GM21528 (cell line): ENCODE measurements at regions not wholly inside any gene's neighbourhood (a gene's known extent, or its start where the extent isn't known, plus 50 kb on each side); places are given as distances from the start of the nearest gene placed in this dataset.

Experiments
- ATAC-seq: cut with Tn5 transposase; IDR thresholded peaks from one replicate; pipeline ENCODE4 v1.9.1; 2021; ENCODE audit warnings: mild to moderate bottlenecking, moderate library complexity; ENCODE audit not compliant: unreplicated experiment, low FRiP score

DNA sequence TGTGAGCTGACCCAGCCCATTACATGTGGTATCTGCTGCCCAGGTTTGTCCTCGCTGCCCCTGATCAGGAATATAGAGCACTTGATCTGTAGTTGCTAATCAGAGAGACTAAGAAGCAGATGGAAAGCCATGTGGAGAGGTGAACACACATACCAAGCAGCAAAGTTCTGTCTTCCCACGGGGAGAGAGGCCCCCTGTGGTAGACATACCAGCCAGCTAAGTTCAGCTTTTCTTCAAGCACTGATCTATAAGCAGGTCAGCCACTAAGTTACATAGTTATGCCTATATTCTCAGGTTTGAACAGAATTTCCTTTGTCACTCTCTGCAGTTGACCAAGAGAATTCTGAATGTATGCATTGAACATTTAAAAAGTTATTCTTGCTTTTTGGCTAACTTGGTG, 76.4 kb downstream of the DDX3Y start:
- ATAC-seq, result no peak

DNA sequence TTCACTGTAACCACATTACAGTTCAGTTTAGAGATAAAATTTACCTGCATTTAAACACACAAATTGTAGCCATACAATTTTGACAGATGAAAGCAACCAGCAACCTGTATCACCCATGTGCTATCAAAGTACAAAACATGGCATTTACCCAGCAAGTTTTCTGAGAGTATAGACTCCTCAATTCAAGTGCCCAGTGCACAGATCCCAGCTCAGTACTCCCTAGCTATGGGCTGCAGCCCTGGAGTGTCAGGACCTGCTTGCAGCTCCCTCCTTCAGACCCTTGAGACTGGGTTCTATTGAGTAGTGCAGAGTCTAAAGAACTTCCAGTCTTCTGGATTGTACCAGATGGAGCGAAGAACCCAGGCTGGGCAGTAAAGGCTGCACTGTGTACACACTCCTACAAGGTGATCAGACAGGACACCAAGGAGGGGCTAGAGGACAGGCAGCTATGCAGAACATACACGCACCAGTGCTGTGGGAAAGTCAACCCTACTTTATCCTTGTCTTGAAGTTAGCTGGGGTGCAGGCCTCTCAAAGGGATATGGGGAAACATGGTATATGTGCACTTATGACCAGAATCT, 77.7 kb downstream of the DDX3Y start:
- no peak for ATAC-seq

DNA sequence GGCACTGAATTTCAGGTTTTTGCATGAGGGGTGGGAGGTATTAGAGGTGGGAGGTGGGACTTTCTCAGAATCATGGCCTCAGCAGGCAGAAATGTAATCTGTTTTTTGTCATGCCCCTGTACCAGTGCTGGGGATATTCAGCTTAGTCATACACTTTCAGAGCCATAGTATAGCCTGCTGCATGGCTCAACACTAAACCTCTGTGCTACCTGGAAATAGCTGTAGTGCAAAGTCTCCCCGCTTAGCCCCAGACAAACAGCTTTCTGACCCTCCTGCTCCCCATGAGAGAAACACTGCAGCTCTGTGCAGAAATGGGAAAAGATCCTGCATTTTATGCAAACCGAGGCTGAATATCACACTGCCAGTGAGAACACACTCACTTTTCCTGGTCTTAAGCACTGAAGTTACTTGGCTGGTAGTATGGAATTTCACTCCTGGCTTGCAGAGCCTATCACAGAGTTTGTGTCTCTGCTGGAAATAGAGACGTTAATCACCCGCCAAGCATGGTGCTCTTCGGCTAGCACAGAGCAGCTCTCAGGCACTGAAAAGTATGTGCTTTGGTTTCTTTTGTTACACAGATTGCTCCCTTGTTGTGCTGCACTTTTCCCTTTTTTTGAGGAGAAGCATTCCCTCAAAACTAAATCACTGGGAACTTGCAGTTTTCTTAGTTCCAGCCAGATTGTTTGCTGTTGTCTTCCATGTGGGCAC, 80.1 kb downstream of the DDX3Y start:
- ATAC-seq, result no peak

GRCh38 chrY:13017493-13017892, 112.8 kb downstream of the DDX3Y start:
- no peak for ATAC-seq

- no peak for ATAC-seq
Observed at GRCh38 chrY:13019486-13019885, 114.8 kb downstream of the DDX3Y start.

GRCh38 chrY:13020839-13021238, 116.2 kb downstream of the DDX3Y start:
- ATAC-seq, result no peak

GRCh38 chrY:13023607-13024006, 118.9 kb downstream of the DDX3Y start:
- ATAC-seq, result no peak

DNA sequence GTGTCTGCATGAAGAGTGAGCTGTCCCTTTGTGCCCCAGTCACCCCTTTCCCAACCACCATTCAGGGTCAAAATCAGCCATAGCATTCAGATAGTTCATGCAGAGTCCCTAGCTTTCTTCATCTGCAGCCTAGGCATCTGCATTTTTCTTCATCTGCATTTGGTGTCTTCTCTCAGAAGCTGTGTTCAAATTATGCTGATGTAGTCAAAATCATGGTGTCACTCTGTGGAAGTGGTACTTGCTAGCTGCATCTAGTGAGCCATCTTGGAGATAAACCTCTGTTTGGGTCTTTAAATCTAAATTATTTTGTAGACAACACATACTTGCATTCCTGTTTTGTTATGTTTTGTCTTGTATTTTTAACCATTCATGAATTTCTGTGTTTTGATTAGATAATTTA, 119.8 kb downstream of the DDX3Y start:
- ATAC-seq, result no peak

DNA sequence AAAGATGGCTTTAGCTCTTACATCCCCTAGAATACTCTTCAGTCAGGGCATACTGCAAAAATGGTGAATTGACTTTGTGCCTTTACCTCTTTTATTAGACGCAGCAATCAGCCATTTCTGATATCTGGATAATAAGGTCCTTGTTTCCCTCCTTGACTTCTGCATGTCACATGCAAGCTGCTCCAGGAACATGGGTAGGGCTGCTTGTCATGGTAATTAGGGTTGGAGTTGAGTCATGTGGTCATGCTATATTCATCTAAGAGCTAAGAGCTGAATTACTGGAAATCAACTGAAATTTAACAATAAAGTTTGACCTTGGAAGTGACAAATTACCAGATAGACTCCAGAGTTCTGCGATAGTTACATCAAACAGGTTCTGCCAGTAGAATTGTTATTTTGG, 122.2 kb downstream of the DDX3Y start:
- ATAC-seq, result no peak

DNA sequence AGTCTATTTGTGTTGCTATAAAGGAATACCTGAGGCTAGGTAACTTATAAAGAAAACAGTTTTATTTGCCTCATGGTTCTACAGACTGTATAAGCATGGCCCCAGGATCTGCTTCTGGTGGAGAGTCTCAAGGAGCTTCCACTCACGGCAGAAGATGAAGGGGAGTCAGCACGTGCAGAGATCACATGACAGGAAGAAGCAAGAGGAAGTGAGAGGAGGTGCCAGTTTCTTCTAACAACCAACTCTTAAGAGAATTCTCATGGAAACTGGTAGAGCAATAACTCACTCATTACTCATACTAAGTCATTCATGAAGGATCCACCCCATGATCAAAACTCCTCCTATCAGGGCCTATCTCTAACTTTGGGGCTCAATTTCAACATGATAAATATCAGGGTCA, 135.6 kb downstream of the DDX3Y start:
- ATAC-seq, result no peak

GRCh38 chrY:13053501-13053900, 148.8 kb downstream of the DDX3Y start:
- no peak for ATAC-seq

DNA sequence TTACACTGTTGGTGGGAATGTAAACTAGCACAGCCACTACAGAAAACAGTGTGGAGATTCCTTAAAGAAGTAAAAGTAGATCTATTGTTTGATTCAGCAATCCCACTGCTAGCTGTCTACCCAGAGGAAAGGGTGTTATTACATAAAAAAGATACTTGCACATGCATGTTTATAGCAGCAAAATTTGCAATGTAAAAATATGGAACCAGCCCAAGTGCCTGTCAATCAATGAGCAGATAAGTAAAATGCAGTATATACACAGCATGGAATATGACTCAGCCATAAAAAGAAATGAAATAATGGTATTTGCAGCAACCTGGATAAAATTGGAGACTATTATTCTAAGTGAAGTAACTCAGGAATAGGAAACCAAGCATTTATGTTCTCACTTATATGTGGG, 161.7 kb downstream of the DDX3Y start:
- no peak for ATAC-seq

- no peak for ATAC-seq
Observed at GRCh38 chrY:13068696-13069095, 164.0 kb downstream of the DDX3Y start.

GRCh38 chrY:13069111-13069510, 164.4 kb downstream of the DDX3Y start:
- no peak for ATAC-seq

DNA sequence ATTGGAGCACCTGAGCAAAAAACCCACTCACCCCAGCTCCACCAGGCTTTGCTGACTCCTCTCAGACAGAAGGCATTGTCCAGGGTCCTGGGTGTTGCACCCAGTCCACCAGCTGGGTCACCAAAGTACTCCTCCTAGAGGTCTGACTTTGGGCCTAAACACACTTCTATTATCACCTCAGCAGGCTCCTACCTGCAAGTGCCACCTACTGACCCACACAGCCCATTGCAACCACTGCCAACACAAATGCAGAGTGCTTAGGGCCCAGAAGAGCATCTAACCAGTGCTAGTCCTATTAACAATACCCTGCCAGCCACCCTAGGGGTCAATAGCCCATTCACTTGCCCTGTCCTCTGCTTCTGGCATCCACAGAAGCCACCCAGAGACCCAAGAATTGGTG, 178.1 kb downstream of the DDX3Y start:
- no peak for ATAC-seq

- no peak for ATAC-seq
Observed at GRCh38 chrY:13091575-13091974, 186.9 kb downstream of the DDX3Y start.

DNA sequence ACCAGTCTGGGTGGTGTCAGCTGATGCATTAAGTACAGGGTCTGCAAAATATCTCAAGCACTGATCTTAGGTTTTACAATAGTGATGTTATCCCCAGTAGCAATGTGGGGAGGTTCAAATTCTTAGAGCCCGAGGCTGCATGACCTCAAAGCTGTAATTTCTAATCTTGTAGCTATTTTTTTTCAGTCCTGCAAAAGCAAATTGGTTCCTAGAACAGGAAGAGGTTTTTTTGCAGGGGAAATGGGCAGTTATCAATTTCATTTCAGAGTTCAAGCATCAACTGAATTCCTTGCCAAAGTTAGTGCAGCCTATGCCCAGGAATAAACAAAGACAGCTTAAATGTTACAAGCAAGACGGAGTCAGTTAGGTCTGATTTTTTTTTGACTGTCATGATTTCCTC, 188.3 kb downstream of the DDX3Y start:
- no peak for ATAC-seq

DNA sequence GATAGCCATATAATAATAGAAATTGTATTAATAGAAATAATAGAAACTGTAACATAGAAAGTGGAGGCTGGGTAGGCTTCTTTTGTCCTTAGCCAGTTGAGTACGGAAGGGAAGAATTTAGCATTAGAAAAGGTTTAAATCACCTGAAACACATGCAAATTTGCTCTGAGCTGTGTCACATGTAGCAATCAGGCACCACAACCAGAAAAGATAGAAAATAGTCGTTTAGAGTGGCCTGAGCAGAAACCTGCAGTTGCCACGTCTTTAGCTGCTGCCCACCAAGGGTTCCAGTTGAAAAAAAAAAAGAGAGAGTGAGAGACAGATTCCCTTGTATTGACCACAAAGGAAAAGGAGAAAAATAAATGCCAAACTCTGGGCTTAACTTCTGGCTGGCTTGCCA, 188.8 kb downstream of the DDX3Y start:
- no peak for ATAC-seq

- ATAC-seq, result no peak
Observed at GRCh38 chrY:13094411-13094810, 189.7 kb downstream of the DDX3Y start.

GRCh38 chrY:13094904-13095600, 190.4 kb downstream of the DDX3Y start:
- no peak for ATAC-seq

DNA sequence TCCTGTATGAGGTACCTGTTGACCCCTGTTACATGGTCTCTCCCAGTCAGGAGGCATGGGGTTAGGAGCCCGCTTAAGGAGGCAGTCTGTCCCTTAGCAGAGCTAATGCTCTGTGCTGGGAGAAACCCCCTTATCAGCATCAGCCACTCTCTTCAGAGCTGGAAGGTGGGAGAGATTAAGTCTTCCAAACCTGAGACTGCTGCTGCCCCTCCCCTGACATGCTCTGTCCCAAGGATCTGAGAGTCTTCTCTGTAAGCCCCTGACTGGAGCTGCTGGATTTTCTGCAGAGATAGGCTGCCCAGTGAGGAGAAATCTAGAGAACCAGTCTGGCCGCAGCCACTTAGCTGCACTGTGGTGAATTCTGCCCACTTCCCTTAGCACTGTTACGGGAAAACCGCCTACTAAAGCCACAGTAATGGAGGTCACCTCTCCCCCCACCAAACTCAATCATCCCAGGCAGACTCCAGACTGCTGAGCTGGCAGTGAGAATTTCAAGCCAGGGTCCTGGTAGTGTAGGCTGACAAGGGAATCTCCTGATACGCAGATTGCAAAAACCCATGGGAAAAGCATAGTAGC, 222.3 kb downstream of the DDX3Y start:
- peak; percentile 87 for ATAC-seq

- ATAC-seq, result peak; percentile 88
Observed at GRCh38 chrY:13127476-13127875, 222.8 kb downstream of the DDX3Y start.
